PC-9 (cell line): ENCODE measurements at regions not wholly inside any gene's neighbourhood (a gene's known extent, or its start where the extent isn't known, plus 50 kb on each side); places are given as distances from the start of the nearest gene placed in this dataset.

Experiments used
- BruUV-seq: library from RNA; stranded (reverse); fragments of 400-500 nt; replicated peaks from 2 replicates; lab custom pipeline; 2021; lab: Mats Ljungman, UMichigan
- CTCF ChIA-PET: fragments of 300-600 bp; sonication (Branson Sonifier 250); formaldehyde crosslinking; loops from one replicate; lab custom pipeline; 2022; ENCODE audit warnings: antibody characterized with exemption; lab: Charles Lee
- POLR2A ChIA-PET: fragments of 300-600 bp; sonication (Branson Sonifier 250); formaldehyde crosslinking; loops from one replicate; lab custom pipeline; 2022; ENCODE audit warnings: antibody characterized with exemption; ENCODE audit not compliant: unreplicated experiment; lab: Charles Lee
- DNase-seq, 2 experiments: peaks; one replicate each; pipeline versions ENCODE4 v3.0.0 to v3.0.0-alpha.2; 2015 to 2022; ENCODE audit warnings: mixed read lengths in 1 of 2
- H2AFZ ChIP-seq: fragments of 200-600 bp; sonication (generic); 2 replicates; pipeline ENCODE4 v1.8.1; 2017; ENCODE audit warnings: antibody characterized with exemption
- H3F3A ChIP-seq: fragments of 200-600 bp; sonication (generic); 2 replicates; pipeline ENCODE4 v1.8.1; 2017; ENCODE audit warnings: antibody characterized with exemption, mild to moderate bottlenecking, low read depth; ENCODE audit not compliant: insufficient read depth
- H3K27ac ChIP-seq: fragments of 200-600 bp; sonication (generic); 2 replicates; pipeline ENCODE4 v1.6.1; 2016; ENCODE audit warnings: mixed run types
- H3K27me3 ChIP-seq: fragments of 200-600 bp; sonication (generic); 2 replicates; pipeline ENCODE4 v1.6.1; 2016; ENCODE audit warnings: low read depth, mixed run types; ENCODE audit not compliant: insufficient read depth
- H3K36me3 ChIP-seq: fragments of 200-600 bp; sonication (generic); 2 replicates; pipeline ENCODE4 v1.6.1; 2016; ENCODE audit warnings: low read depth, mixed run types
- H3K4me1 ChIP-seq: fragments of 200-600 bp; sonication (generic); replicated peaks from 2 replicates; pipeline ENCODE4 v1.6.1; 2016; ENCODE audit warnings: mixed run types; ENCODE audit not compliant: insufficient read depth
- H3K4me2 ChIP-seq: fragments of 200-600 bp; sonication (generic); 2 replicates; pipeline ENCODE4 v1.6.1; 2017; ENCODE audit warnings: mixed run types
- H3K4me3 ChIP-seq: fragments of 200-600 bp; sonication (generic); 2 replicates; pipeline ENCODE4 v1.6.1; 2016; ENCODE audit warnings: mixed run types
- H3K79me2 ChIP-seq: fragments of 200-600 bp; sonication (generic); 2 replicates; pipeline ENCODE4 v1.6.1; 2017; ENCODE audit warnings: low read depth, mixed run types
- H3K9me2 ChIP-seq: fragments of 200-600 bp; sonication (generic); 2 replicates; pipeline ENCODE4 v1.8.1; 2017; ENCODE audit warnings: mild to moderate bottlenecking; ENCODE audit not compliant: insufficient read depth
- H3K9me3 ChIP-seq: fragments of 200-600 bp; sonication (generic); 2 replicates; pipeline ENCODE4 v1.8.1; 2016; ENCODE audit warnings: low read depth; ENCODE audit not compliant: insufficient read depth
- H4K20me1 ChIP-seq: fragments of 200-600 bp; sonication (generic); 2 replicates; pipeline ENCODE4 v1.8.1; 2017; ENCODE audit not compliant: insufficient read depth
- EZH2 ChIP-seq: fragments of 200-600 bp; sonication (generic); IDR thresholded peaks from 2 replicates; pipeline ENCODE4 v1.8.0; 2017; ENCODE audit warnings: antibody characterized with exemption, low read depth
- intact Hi-C: fragments of 100-400 bp; cut with micrococcal nuclease; formaldehyde crosslinking; loops from one replicate; pipeline ENCODE4 v1.10.0; 2022; ENCODE audit not compliant: unreplicated experiment
- TF ChIP-seq, protein P1 (sequence below): fragments of 200-600 bp; sonication (generic); conservative IDR thresholded peaks from 2 replicates; pipeline ENCODE4 v1.6.1; 2017; ENCODE audit warnings: mixed run types, antibody characterized with exemption, mild to moderate bottlenecking, moderate library complexity

DNA sequence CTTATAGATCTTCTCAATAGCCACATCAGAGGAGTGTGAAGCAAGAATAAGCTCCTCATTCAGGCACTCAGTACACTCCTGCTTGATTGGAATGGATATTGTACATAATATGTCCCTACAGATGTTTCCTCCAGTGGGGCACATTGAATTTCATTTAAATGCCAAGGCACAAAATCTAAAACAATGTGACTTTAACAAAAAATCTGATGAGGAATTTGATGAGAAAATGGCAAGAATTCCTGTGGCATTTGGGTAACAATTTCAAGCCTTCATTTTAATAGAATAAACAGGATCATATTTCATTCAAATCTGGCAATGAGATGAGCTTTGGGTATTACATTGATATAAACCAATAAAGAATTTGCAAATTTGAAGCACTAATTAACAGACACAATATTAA, 307.7 kb upstream of the PKN2 start:
- no TSS peak for BruUV-seq
- POLR2A ChIA-PET = no interaction called here
- TF ChIP-seq EZH2 = no peak
- TF ChIP-seq, protein P1, sequence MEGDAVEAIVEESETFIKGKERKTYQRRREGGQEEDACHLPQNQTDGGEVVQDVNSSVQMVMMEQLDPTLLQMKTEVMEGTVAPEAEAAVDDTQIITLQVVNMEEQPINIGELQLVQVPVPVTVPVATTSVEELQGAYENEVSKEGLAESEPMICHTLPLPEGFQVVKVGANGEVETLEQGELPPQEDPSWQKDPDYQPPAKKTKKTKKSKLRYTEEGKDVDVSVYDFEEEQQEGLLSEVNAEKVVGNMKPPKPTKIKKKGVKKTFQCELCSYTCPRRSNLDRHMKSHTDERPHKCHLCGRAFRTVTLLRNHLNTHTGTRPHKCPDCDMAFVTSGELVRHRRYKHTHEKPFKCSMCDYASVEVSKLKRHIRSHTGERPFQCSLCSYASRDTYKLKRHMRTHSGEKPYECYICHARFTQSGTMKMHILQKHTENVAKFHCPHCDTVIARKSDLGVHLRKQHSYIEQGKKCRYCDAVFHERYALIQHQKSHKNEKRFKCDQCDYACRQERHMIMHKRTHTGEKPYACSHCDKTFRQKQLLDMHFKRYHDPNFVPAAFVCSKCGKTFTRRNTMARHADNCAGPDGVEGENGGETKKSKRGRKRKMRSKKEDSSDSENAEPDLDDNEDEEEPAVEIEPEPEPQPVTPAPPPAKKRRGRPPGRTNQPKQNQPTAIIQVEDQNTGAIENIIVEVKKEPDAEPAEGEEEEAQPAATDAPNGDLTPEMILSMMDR = no peak
- CTCF ChIA-PET = no interaction called here
- H3K9me2 ChIP-seq = 0 out of 2 replicates have a peak, but pooled peaks cover 5% of the 10 kb centered on the region
- no peaks in the 10 kb centered on the region for H3K79me2 ChIP-seq
- H3K36me3 ChIP-seq = no peaks in the 10 kb centered on the region
- H3K27ac ChIP-seq = no peak overlapping the region
- H3F3A ChIP-seq = no peaks in the 10 kb centered on the region
- H3K4me2 ChIP-seq = no peak overlapping the region
- no peak for DNase-seq
- no peak overlapping the region for H3K4me3 ChIP-seq
- H2AFZ ChIP-seq = no peak overlapping the region
- no peaks in the 10 kb centered on the region for H3K9me3 ChIP-seq
- no peaks in the 10 kb centered on the region for H4K20me1 ChIP-seq
- no peaks in the 10 kb centered on the region for H3K4me1 ChIP-seq
- intact Hi-C loops = no loop called here
- H3K27me3 ChIP-seq = no peaks in the 10 kb centered on the region

DNA sequence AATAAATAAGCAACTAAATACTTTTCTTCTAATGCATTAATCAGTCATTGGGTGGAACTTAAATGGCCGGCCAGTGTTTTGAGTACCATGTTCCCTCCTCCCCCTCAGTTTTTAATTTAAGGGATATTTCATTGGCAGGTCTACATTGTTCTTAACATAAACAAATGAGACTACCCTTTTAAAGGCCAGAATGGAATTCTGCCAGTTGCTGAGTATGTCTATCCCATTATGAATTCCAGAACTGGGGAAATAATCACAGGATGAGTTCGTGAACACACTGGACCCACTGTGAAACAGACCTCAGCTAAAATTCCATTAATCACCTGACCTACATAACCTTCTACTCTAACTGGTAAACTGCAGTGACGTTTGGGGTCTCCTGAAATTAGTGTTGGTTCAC, 305.5 kb upstream of the PKN2 start:
- Histone ChIP-seq H2AFZ (no peak overlapping the region), H3K4me1 (no peaks in the 10 kb centered on the region)
- POLR2A ChIA-PET = no interaction called here

DNA sequence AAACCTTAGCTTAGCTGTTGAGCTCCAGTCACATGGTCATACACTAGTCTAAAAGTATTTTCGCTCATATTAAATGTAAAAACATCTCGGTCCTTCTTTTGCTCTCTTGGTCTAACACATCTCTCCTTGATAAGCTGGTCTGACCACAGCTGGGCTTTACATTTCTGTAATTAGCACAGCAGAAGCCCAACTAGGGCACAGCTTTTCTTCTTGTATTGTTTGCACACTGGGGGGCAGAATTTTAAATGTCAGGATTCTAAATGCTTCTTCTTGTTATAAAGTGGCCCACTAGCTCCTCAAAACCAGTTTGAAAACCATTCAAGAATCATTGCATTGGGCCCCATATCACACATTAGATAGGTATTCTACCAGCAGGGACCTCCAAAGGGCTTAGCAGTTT, 289.1 kb upstream of the PKN2 start:
- H2AFZ ChIP-seq = no peak overlapping the region
- CTCF ChIA-PET = no interaction called here
- no peaks in the 10 kb centered on the region for H3K79me2 ChIP-seq
- H4K20me1 ChIP-seq = no peaks in the 10 kb centered on the region
- no peaks in the 10 kb centered on the region for H3K36me3 ChIP-seq
- no peaks in the 10 kb centered on the region for H3F3A ChIP-seq
- no peak for DNase-seq
- H3K9me3 ChIP-seq = peaks cover 3% of the 10 kb centered on the region; the same call in 1 of the 2 replicates
- no peak overlapping the region for H3K27ac ChIP-seq
- BruUV-seq = no TSS peak
- no peaks in the 10 kb centered on the region for H3K27me3 ChIP-seq
- no peaks in the 10 kb centered on the region; the same call in 1 of the 2 replicates for H3K9me2 ChIP-seq
- H3K4me2 ChIP-seq = no peak overlapping the region
- intact Hi-C loops = no loop called here
- H3K4me3 ChIP-seq = no peak overlapping the region
- POLR2A ChIA-PET = interaction anchor here (0.6 to 0.7 kb wide), 2 partner anchors 29 to 227 kb away, joined by 3 to 10 read pairs; no protein-coding TSS in a partner anchor
- no peaks in the 10 kb centered on the region for H3K4me1 ChIP-seq
- no peak for TF ChIP-seq EZH2

More for the DNA sequence above, 305.5 kb upstream of the PKN2 start:
- Histone ChIP-seq H3K27ac (no peak overlapping the region), H3K79me2 (no peaks in the 10 kb centered on the region), H3F3A (no peaks in the 10 kb centered on the region), H3K9me3 (no peaks in the 10 kb centered on the region), H4K20me1 (no peaks in the 10 kb centered on the region), H3K4me2 (no peak overlapping the region), H3K36me3 (no peaks in the 10 kb centered on the region), H3K4me3 (no peak overlapping the region), H3K27me3 (no peaks in the 10 kb centered on the region), H3K9me2 (0 out of 2 replicates have a peak, but pooled peaks cover 5% of the 10 kb centered on the region)
- CTCF ChIA-PET = no interaction called here
- no TSS peak for BruUV-seq
- TF ChIP-seq, protein P1 = no peak
- no peak for TF ChIP-seq EZH2
- intact Hi-C loops = no loop called here
- DNase-seq = no peak

DNA sequence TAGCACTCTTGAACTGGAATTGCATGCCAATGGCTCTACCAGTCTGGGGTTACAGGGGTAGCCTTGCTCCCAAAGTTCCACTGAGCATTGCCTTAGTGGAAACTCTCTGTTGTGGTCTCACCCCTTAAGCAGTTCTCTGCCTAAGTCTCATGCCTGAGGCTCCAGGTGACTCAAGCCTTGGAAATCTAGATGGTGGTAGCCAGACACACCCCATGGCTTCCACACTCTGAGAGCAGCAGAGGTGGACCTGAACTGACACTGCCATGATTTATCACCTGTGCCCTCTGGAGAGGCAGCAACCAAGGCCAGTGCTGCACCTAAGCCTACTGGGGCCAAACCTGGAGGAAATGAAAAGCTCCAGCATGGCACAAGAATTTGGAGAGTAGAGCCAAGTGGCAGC, 285.7 kb upstream of the PKN2 start:
- BruUV-seq = no TSS peak
- peaks cover 3% of the 10 kb centered on the region; the same call in 1 of the 2 replicates for H3K9me3 ChIP-seq
- peak; percentile 53 to 69 for DNase-seq
- intact Hi-C loops = no loop called here
- H3K4me3 ChIP-seq = no peak overlapping the region
- H3K4me1 ChIP-seq = no peaks in the 10 kb centered on the region
- H3K27ac ChIP-seq = no peak overlapping the region
- H3K4me2 ChIP-seq = no peak overlapping the region
- no peak overlapping the region for H2AFZ ChIP-seq
- no peaks in the 10 kb centered on the region for H3F3A ChIP-seq
- H3K9me2 ChIP-seq = no peaks in the 10 kb centered on the region; the same call in 1 of the 2 replicates
- no peaks in the 10 kb centered on the region for H3K36me3 ChIP-seq
- TF ChIP-seq, protein P1 = no peak
- no peak for TF ChIP-seq EZH2
- H3K79me2 ChIP-seq = no peaks in the 10 kb centered on the region
- CTCF ChIA-PET = interaction anchor here (0.7 kb wide), 1 partner anchor 62 kb away, joined by 3 read pairs; no protein-coding TSS in a partner anchor
- POLR2A ChIA-PET = no interaction called here
- no peaks in the 10 kb centered on the region for H3K27me3 ChIP-seq
- H4K20me1 ChIP-seq = no peaks in the 10 kb centered on the region
